Activated naive CD8-positive, alpha-beta T cell treated with anti-CD3 and anti-CD28 coated beads, Interleukin-2, amount 10 ng/mL, durations not matched to agents 7 days and 5 days (primary cell): ENCODE measurements at regions not wholly inside any gene's neighbourhood (a gene's known extent, or its start where the extent isn't known, plus 50 kb on each side); places are given as distances from the start of the nearest gene placed in this dataset.

Source experiments
- ATAC-seq: fragments of 150-1000 bp; cut with Tn5 transposase; one replicate; pipeline ENCODE4 v1.10.0; 2021; ENCODE audit warnings: low read depth, moderate library complexity
- POLR2A ChIA-PET: fragments of 350-600 bp; sonication (Branson Sonifier 250); formaldehyde crosslinking; loops from one replicate; lab custom pipeline; 2021; ENCODE audit warnings: antibody characterized with exemption; lab: Charles Lee
- DNase-seq: peaks from one replicate; pipeline ENCODE4 v3.0.0; 2021
- H3K27ac Mint-ChIP-seq: one replicate; pipeline ENCODE4 v1.8.0; 2022; ENCODE audit warnings: mild to moderate bottlenecking, mixed read lengths
- H3K27me3 Mint-ChIP-seq: one replicate; pipeline ENCODE4 v1.8.0; 2022; ENCODE audit warnings: mild to moderate bottlenecking, moderate library complexity, mixed read lengths
- H3K36me3 Mint-ChIP-seq: one replicate; pipeline ENCODE4 v1.8.0; 2021; ENCODE audit warnings: mild to moderate bottlenecking, mixed read lengths
- H3K4me1 Mint-ChIP-seq: one replicate; pipeline ENCODE4 v1.8.0; 2021; ENCODE audit warnings: mixed read lengths
- H3K4me3 Mint-ChIP-seq: one replicate; pipeline ENCODE4 v1.8.0; 2022; ENCODE audit warnings: mild to moderate bottlenecking, moderate library complexity, mixed read lengths
- H3K9me3 Mint-ChIP-seq: one replicate; pipeline ENCODE4 v1.8.0; 2021; ENCODE audit warnings: mixed read lengths

GRCh38 chr10:128870830-128871597 lies 596.0 kb upstream of the MGMT start:
- Mint-ChIP-seq H3K4me1 (no peaks in the 10 kb centered on the region), H3K27me3 (peaks cover 6% of the 10 kb centered on the region), H3K36me3 (no peaks in the 10 kb centered on the region), H3K4me3 (no peak overlapping the region), H3K9me3 (no peaks in the 10 kb centered on the region), H3K27ac (no peak overlapping the region)
- DNase-seq (no peak), ATAC-seq (no peak)
- POLR2A ChIA-PET, result no interaction called here

GRCh38 chr10:128871671-128872231 lies 595.3 kb upstream of the MGMT start:
- Mint-ChIP-seq H3K4me1 (no peaks in the 10 kb centered on the region), H3K36me3 (no peaks in the 10 kb centered on the region), H3K9me3 (no peaks in the 10 kb centered on the region), H3K27me3 (peaks cover 6% of the 10 kb centered on the region), H3K27ac (no peak overlapping the region), H3K4me3 (no peak overlapping the region)
- ATAC-seq, result no peak
- POLR2A ChIA-PET, result no interaction called here
- DNase-seq, result no peak

- Mint-ChIP-seq H3K4me1 (no peaks in the 10 kb centered on the region), H3K9me3 (no peaks in the 10 kb centered on the region), H3K27me3 (peaks cover 6% of the 10 kb centered on the region), H3K4me3 (no peak overlapping the region), H3K27ac (no peak overlapping the region), H3K36me3 (no peaks in the 10 kb centered on the region)
- POLR2A ChIA-PET, result no interaction called here
- ATAC-seq (no peak), DNase-seq (no peak)
These were observed 593.5 kb upstream of the MGMT start for GRCh38 chr10:128873411-128874054.

GRCh38 chr10:128874331-128874730 lies 592.7 kb upstream of the MGMT start:
- H3K4me3 Mint-ChIP-seq, result no peak overlapping the region
- POLR2A ChIA-PET, result no interaction called here
- peaks cover 6% of the 10 kb centered on the region for H3K27me3 Mint-ChIP-seq
- DNase-seq (no peak), ATAC-seq (no peak)
- no peak overlapping the region for H3K27ac Mint-ChIP-seq
- no peaks in the 10 kb centered on the region for H3K4me1 Mint-ChIP-seq
- H3K9me3 Mint-ChIP-seq, result no peaks in the 10 kb centered on the region
- H3K36me3 Mint-ChIP-seq, result no peaks in the 10 kb centered on the region

GRCh38 chr10:128875030-128875744 lies 591.9 kb upstream of the MGMT start:
- no peaks in the 10 kb centered on the region for H3K36me3 Mint-ChIP-seq
- DNase-seq (no peak), ATAC-seq (no peak)
- no peak overlapping the region for H3K27ac Mint-ChIP-seq
- peaks cover 6% of the 10 kb centered on the region for H3K27me3 Mint-ChIP-seq
- H3K9me3 Mint-ChIP-seq, result no peaks in the 10 kb centered on the region
- no peaks in the 10 kb centered on the region for H3K4me1 Mint-ChIP-seq
- no peak overlapping the region for H3K4me3 Mint-ChIP-seq
- POLR2A ChIA-PET, result no interaction called here

GRCh38 chr10:128875956-128876736 lies 590.9 kb upstream of the MGMT start:
- DNase-seq (no peak), ATAC-seq (no peak)
- Mint-ChIP-seq H3K36me3 (no peaks in the 10 kb centered on the region), H3K27ac (no peak overlapping the region), H3K27me3 (peaks cover 9% of the 10 kb centered on the region), H3K4me3 (no peak overlapping the region), H3K4me1 (no peaks in the 10 kb centered on the region), H3K9me3 (no peaks in the 10 kb centered on the region)
- POLR2A ChIA-PET, result no interaction called here

GRCh38 chr10:128877141-128877540 lies 589.9 kb upstream of the MGMT start:
- Mint-ChIP-seq H3K4me3 (no peak overlapping the region), H3K4me1 (no peaks in the 10 kb centered on the region), H3K27me3 (peaks cover 9% of the 10 kb centered on the region), H3K27ac (no peak overlapping the region), H3K9me3 (no peaks in the 10 kb centered on the region), H3K36me3 (no peaks in the 10 kb centered on the region)
- POLR2A ChIA-PET, result no interaction called here
- DNase-seq (no peak), ATAC-seq (no peak)

- no peak overlapping the region for H3K27ac Mint-ChIP-seq
- no peaks in the 10 kb centered on the region for H3K4me1 Mint-ChIP-seq
- no peak for DNase-seq
- ATAC-seq, result no peak
- H3K4me3 Mint-ChIP-seq, result no peak overlapping the region
- no peaks in the 10 kb centered on the region for H3K36me3 Mint-ChIP-seq
- H3K27me3 Mint-ChIP-seq, result peaks cover 9% of the 10 kb centered on the region
- H3K9me3 Mint-ChIP-seq, result no peaks in the 10 kb centered on the region
- POLR2A ChIA-PET, result no interaction called here
These were observed 589.1 kb upstream of the MGMT start for GRCh38 chr10:128877936-128878335.

- Mint-ChIP-seq H3K4me1 (no peaks in the 10 kb centered on the region), H3K9me3 (no peaks in the 10 kb centered on the region), H3K27me3 (peaks cover 6% of the 10 kb centered on the region), H3K4me3 (no peak overlapping the region), H3K27ac (no peak overlapping the region), H3K36me3 (no peaks in the 10 kb centered on the region)
- DNase-seq, result no peak
- no peak for ATAC-seq
- POLR2A ChIA-PET, result no interaction called here
These were observed 588.0 kb upstream of the MGMT start for GRCh38 chr10:128879030-128879429.

GRCh38 chr10:128879441-128880140 lies 587.5 kb upstream of the MGMT start:
- H3K27ac Mint-ChIP-seq, result no peak overlapping the region
- H3K27me3 Mint-ChIP-seq, result peaks cover 6% of the 10 kb centered on the region
- no peaks in the 10 kb centered on the region for H3K36me3 Mint-ChIP-seq
- POLR2A ChIA-PET, result no interaction called here
- no peak for DNase-seq
- ATAC-seq, result no peak
- H3K9me3 Mint-ChIP-seq, result no peaks in the 10 kb centered on the region
- no peak overlapping the region for H3K4me3 Mint-ChIP-seq
- H3K4me1 Mint-ChIP-seq, result no peaks in the 10 kb centered on the region

- Mint-ChIP-seq H3K27me3 (peaks cover 2% of the 10 kb centered on the region), H3K27ac (no peak overlapping the region), H3K9me3 (no peaks in the 10 kb centered on the region), H3K36me3 (no peaks in the 10 kb centered on the region), H3K4me3 (no peak overlapping the region), H3K4me1 (no peaks in the 10 kb centered on the region)
- ATAC-seq, result no peak
- no peak for DNase-seq
- POLR2A ChIA-PET, result no interaction called here
These were observed 586.8 kb upstream of the MGMT start for GRCh38 chr10:128880159-128880725.

- no peak for DNase-seq
- POLR2A ChIA-PET, result interaction anchor here (0.6 kb wide), 1 partner anchor 889 kb away, joined by 3 read pairs; no protein-coding TSS in a partner anchor
- no peak for ATAC-seq
- Mint-ChIP-seq H3K27me3 (peaks cover 2% of the 10 kb centered on the region), H3K9me3 (no peaks in the 10 kb centered on the region), H3K36me3 (no peaks in the 10 kb centered on the region), H3K27ac (no peak overlapping the region), H3K4me1 (no peaks in the 10 kb centered on the region), H3K4me3 (no peak overlapping the region)
These were observed 586.0 kb upstream of the MGMT start for GRCh38 chr10:128881086-128881485.
